IgD-negative memory B cell (primary cell): ENCODE measurements at regions not wholly inside any gene's neighbourhood (a gene's known extent, or its start where the extent isn't known, plus 50 kb on each side); places are given as distances from the start of the nearest gene placed in this dataset.
"Not testable (repeated sequence)": the region's sequence is repeated elsewhere in the genome, so short reads cannot be mapped to it uniquely, and the experiment has no call there.

Experiments used
- H3K27ac Mint-ChIP-seq, 3 donors: one replicate each; pipeline ENCODE4 v1.8.0; 2020 to 2022; ENCODE audit warnings: mild to moderate bottlenecking in 3 of 3, mixed read lengths in 3 of 3, moderate library complexity in 1 of 3
- H3K27me3 Mint-ChIP-seq: one replicate; pipeline ENCODE4 v1.8.0; 2021; ENCODE audit warnings: mixed read lengths
- H3K36me3 Mint-ChIP-seq: one replicate; pipeline ENCODE4 v1.8.0; 2020; ENCODE audit warnings: mild to moderate bottlenecking, mixed read lengths
- H3K4me1 Mint-ChIP-seq, 3 donors: one replicate each; pipeline ENCODE4 v1.8.0; 2020 to 2022; ENCODE audit warnings: mixed read lengths in 3 of 3, mild to moderate bottlenecking in 1 of 3
- H3K4me3 Mint-ChIP-seq, 4 donors: one replicate each; pipeline ENCODE4 v1.8.0; 2020 to 2022; ENCODE audit warnings: mild to moderate bottlenecking in 4 of 4, mixed read lengths in 4 of 4, moderate library complexity in 3 of 4
- H3K9me3 Mint-ChIP-seq, 3 donors: one replicate each; pipeline ENCODE4 v1.8.0; 2020 to 2021; ENCODE audit warnings: mixed read lengths in 3 of 3, mild to moderate bottlenecking in 1 of 3

DNA sequence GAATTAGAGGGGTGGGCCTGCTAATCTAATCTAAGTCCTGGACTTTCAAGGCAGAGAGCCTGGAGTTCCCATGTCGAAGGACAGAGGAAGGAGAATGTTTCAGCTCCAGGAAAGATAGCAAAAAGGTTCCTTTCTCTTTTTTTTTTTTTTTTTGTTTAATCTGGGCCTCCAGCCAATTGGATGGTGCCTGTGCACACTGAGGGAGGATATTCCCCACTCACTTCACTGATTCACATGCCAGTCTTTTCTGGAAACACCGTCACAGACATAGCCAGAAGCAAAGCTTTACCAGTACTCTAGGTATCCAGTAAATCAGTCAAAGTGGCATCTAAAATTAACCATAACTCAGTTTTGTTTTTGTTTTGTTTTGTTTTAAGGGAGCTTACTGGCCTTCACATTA is 721.1 kb downstream of the TENT5A start:
- no peaks in the 10 kb centered on the region for H3K4me1 Mint-ChIP-seq
- no peak overlapping the region for H3K4me3 Mint-ChIP-seq

GRCh38 chr6:81026041-81026553 is 726.4 kb downstream of the TENT5A start:
- Mint-ChIP-seq H3K4me3 (peak overlapping the region in 1 of 4 donors; percentile 36), H3K27ac (no peak overlapping the region), H3K9me3 (peaks cover 0 to 14% (median 2%) of the 10 kb centered on the region in 3 donors), H3K27me3 (no peaks in the 10 kb centered on the region), H3K36me3 (no peaks in the 10 kb centered on the region), H3K4me1 (no peaks in the 10 kb centered on the region)

More for the DNA sequence above, 721.1 kb downstream of the TENT5A start:
- H3K27me3 Mint-ChIP-seq: no peaks in the 10 kb centered on the region
- peaks cover 4 to 14% (median 8%) of the 10 kb centered on the region in 3 donors for H3K9me3 Mint-ChIP-seq
- no peaks in the 10 kb centered on the region for H3K36me3 Mint-ChIP-seq
- H3K27ac Mint-ChIP-seq: no peak overlapping the region

DNA sequence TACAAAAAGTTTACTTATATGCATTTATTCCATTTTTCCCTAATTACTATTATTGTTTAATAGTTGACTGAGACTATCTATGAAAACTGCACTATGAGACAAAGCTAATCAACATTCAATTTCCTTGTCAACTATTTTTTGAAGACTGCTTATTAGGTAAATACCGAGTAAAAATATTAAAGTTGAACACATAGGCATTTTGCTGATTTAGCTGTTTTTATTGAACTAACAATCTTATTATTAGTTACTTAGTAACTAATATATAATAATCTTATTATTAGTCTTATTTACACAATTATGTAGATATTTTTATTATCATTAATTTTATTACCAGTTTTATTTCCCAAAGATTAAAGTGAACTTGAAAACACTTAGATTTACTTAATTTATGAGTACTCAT is 728.8 kb downstream of the TENT5A start:
- no peak overlapping the region for H3K27ac Mint-ChIP-seq
- H3K4me1 Mint-ChIP-seq: no peaks in the 10 kb centered on the region
- no peaks in the 10 kb centered on the region for H3K27me3 Mint-ChIP-seq

GRCh38 chr6:81023007-81023582 is 729.4 kb downstream of the TENT5A start:
- Mint-ChIP-seq H3K4me3 (no peak overlapping the region), H3K36me3 (no peaks in the 10 kb centered on the region), H3K9me3 (peaks cover 0 to 15% (median 0%) of the 10 kb centered on the region in 3 donors), H3K27me3 (no peaks in the 10 kb centered on the region), H3K4me1 (no peaks in the 10 kb centered on the region), H3K27ac (no peak overlapping the region)

More for the DNA sequence above, 728.8 kb downstream of the TENT5A start:
- no peak overlapping the region for H3K4me3 Mint-ChIP-seq
- H3K9me3 Mint-ChIP-seq: peaks cover 0 to 19% (median 2%) of the 10 kb centered on the region in 3 donors
- no peaks in the 10 kb centered on the region for H3K36me3 Mint-ChIP-seq

GRCh38 chr6:81017586-81017985 is 734.9 kb downstream of the TENT5A start:
- H3K36me3 Mint-ChIP-seq, H3K4me1 Mint-ChIP-seq, H3K27me3 Mint-ChIP-seq, H3K27ac Mint-ChIP-seq, H3K4me3 Mint-ChIP-seq: not testable (repeated sequence)
- peaks cover 0 to 10% (median 2%) of the 10 kb centered on the region in 3 donors for H3K9me3 Mint-ChIP-seq

DNA sequence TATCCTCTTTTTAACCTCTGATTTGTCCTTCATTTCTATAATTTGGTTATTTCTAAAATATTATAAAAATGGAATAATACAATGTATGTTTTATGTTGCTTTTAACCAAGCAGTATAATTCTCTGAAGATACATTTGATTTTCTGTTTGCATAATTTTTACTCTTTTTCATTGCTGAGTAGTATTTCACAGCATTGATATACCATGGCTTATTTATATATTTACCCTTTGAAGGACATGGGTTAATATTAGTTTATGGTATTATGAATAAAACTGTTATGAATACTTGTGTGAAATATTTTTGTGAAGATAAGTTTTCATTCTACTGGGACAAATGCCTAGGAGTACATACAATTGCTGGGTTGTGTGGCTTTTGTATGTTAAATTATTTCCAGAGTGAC is 748.6 kb downstream of the TENT5A start:
- H3K9me3 Mint-ChIP-seq: peaks cover 4 to 12% (median 5%) of the 10 kb centered on the region in 3 donors
- no peaks in the 10 kb centered on the region for H3K36me3 Mint-ChIP-seq

GRCh38 chr6:81003156-81003555 is 749.3 kb downstream of the TENT5A start:
- Mint-ChIP-seq H3K27ac (no peak overlapping the region), H3K4me1 (no peaks in the 10 kb centered on the region), H3K4me3 (no peak overlapping the region), H3K9me3 (peaks cover 4 to 12% (median 5%) of the 10 kb centered on the region in 3 donors), H3K36me3 (no peaks in the 10 kb centered on the region), H3K27me3 (no peaks in the 10 kb centered on the region)

More for the DNA sequence above, 748.6 kb downstream of the TENT5A start:
- no peak overlapping the region for H3K27ac Mint-ChIP-seq
- H3K27me3 Mint-ChIP-seq: no peaks in the 10 kb centered on the region
- H3K4me1 Mint-ChIP-seq: no peaks in the 10 kb centered on the region
- no peak overlapping the region for H3K4me3 Mint-ChIP-seq

GRCh38 chr6:81002126-81002525 is 750.4 kb downstream of the TENT5A start:
- Mint-ChIP-seq H3K4me1 (no peaks in the 10 kb centered on the region), H3K27ac (no peak overlapping the region), H3K4me3 (no peak overlapping the region), H3K27me3 (no peaks in the 10 kb centered on the region), H3K36me3 (no peaks in the 10 kb centered on the region), H3K9me3 (peaks cover 4 to 12% (median 4%) of the 10 kb centered on the region in 3 donors)

DNA sequence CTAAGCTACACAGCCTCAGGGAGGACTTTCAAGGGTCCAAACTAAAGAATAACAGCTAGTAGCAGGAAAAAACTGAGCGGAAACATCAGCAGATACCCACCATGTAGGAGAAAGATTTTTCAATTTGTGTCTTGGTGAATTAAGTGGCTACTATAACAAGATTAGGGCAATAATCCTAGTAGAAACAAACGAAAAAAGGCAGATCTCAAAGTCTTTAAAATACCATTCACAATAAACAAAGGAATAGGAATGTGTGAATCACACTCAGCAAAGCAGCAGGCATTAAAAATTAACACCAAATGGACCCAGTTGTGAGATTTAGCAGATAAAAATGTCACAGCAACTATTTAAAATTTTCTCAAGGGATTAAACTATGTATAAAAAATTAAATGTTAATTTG is 761.2 kb downstream of the TENT5A start:
- Mint-ChIP-seq H3K4me1 (no peaks in the 10 kb centered on the region), H3K27ac (no peak overlapping the region), H3K9me3 (peaks cover under 1 to 5% (median 5%) of the 10 kb centered on the region in 3 donors), H3K27me3 (no peaks in the 10 kb centered on the region), H3K36me3 (no peaks in the 10 kb centered on the region), H3K4me3 (no peak overlapping the region)

- Mint-ChIP-seq H3K4me3 (no peak overlapping the region), H3K27ac (no peak overlapping the region), H3K27me3 (no peaks in the 10 kb centered on the region), H3K9me3 (peaks cover 0 to 3% (median 1%) of the 10 kb centered on the region in 3 donors), H3K36me3 (no peaks in the 10 kb centered on the region), H3K4me1 (no peaks in the 10 kb centered on the region)
Measured at GRCh38 chr6:80988892-80989291, 763.6 kb downstream of the TENT5A start.

- no peaks in the 10 kb centered on the region for H3K36me3 Mint-ChIP-seq
- H3K27me3 Mint-ChIP-seq: no peaks in the 10 kb centered on the region
- no peak overlapping the region for H3K27ac Mint-ChIP-seq
- H3K9me3 Mint-ChIP-seq: peaks cover 0 to 3% (median 1%) of the 10 kb centered on the region in 3 donors
- no peak overlapping the region for H3K4me3 Mint-ChIP-seq
- no peaks in the 10 kb centered on the region for H3K4me1 Mint-ChIP-seq
Measured at GRCh38 chr6:80988286-80988685, 764.2 kb downstream of the TENT5A start.

DNA sequence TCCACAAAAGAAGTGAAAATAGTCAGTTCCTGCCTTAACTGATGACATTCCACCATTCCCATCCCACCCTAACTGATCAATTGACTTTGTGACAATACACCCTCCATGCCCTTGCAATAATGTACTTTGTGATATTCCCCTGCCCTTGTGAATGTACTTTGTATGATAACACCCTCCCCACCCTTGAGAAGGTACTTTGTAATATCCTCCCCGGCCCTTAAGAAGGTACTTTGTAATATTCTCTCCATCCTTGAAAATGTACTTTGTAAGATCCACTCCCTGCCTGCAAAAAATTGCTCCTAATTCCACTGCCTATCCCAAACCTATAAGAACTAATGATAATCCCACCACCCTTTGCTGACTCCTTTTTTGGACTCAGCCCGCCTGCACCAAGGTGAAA is 771.3 kb downstream of the TENT5A start:
- H3K4me1 Mint-ChIP-seq, H3K4me3 Mint-ChIP-seq, H3K27ac Mint-ChIP-seq, H3K36me3 Mint-ChIP-seq, H3K27me3 Mint-ChIP-seq: not testable (repeated sequence)
- peaks cover 0 to 13% (median 4%) of the 10 kb centered on the region in 3 donors for H3K9me3 Mint-ChIP-seq

DNA sequence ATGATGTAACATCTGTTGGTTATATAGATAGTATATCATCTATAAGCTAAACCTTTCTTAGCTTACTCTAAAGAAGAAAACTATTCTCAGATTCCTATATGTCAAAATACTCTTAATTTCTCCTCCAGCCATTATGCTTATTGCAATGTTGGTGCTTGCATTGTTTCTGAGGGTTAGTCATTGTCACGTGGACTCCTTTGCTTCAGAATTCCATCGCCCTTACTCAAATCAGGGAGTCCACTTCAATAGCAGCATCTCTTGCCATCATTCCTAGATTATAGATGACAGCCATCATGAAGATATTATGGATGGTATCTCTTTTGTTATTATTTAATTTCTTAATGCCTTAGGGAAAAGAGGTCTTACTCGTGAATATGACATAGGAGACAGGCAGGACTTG is 776.1 kb downstream of the TENT5A start:
- H3K27me3 Mint-ChIP-seq: no peaks in the 10 kb centered on the region
- no peaks in the 10 kb centered on the region for H3K4me1 Mint-ChIP-seq
- H3K4me3 Mint-ChIP-seq: no peak overlapping the region
- H3K27ac Mint-ChIP-seq: no peak overlapping the region
- no peaks in the 10 kb centered on the region for H3K36me3 Mint-ChIP-seq
- peaks cover 1 to 12% (median 3%) of the 10 kb centered on the region in 3 donors for H3K9me3 Mint-ChIP-seq

GRCh38 chr6:80974579-80974978 is 777.9 kb downstream of the TENT5A start:
- no peaks in the 10 kb centered on the region for H3K36me3 Mint-ChIP-seq
- H3K27ac Mint-ChIP-seq: no peak overlapping the region
- no peaks in the 10 kb centered on the region for H3K4me1 Mint-ChIP-seq
- no peaks in the 10 kb centered on the region for H3K27me3 Mint-ChIP-seq
- H3K9me3 Mint-ChIP-seq: peaks cover 1 to 8% (median 3%) of the 10 kb centered on the region in 3 donors
- no peak overlapping the region for H3K4me3 Mint-ChIP-seq

GRCh38 chr6:80969439-80969838 is 783.0 kb downstream of the TENT5A start:
- no peaks in the 10 kb centered on the region for H3K4me1 Mint-ChIP-seq
- H3K27ac Mint-ChIP-seq: no peak overlapping the region
- H3K27me3 Mint-ChIP-seq: no peaks in the 10 kb centered on the region
- H3K4me3 Mint-ChIP-seq: no peak overlapping the region
- no peaks in the 10 kb centered on the region for H3K9me3 Mint-ChIP-seq
- H3K36me3 Mint-ChIP-seq: no peaks in the 10 kb centered on the region

DNA sequence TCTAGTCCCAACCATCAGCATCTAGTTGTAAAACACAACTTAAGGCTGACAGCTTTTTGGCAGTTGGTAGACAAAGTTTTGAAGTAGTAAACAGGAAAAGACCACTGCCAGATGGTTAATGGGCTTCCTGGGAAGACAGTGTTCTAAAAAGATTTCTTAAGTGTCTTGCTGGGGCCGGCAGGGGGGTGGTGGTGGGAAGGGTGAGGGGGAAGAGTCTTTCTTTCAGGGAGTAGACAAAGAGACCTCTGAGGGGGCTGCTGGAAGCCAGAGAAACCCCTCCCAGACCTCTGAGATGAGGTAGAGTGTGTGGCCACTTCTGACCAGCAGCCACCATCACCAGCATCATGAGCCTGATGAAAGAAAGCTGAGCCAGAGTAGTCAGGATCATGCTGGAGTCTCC is 784.9 kb downstream of the TENT5A start:
- Mint-ChIP-seq H3K27me3 (no peaks in the 10 kb centered on the region), H3K4me3 (no peak overlapping the region), H3K4me1 (no peaks in the 10 kb centered on the region), H3K27ac (no peak overlapping the region), H3K36me3 (no peaks in the 10 kb centered on the region), H3K9me3 (no peaks in the 10 kb centered on the region)
